GM12864 (cell line): ENCODE measurements at regions not wholly inside any gene's neighbourhood (a gene's known extent, or its start where the extent isn't known, plus 50 kb on each side); places are given as distances from the start of the nearest gene placed in this dataset.

ENCODE experiments used
- DNase-seq: peaks from one replicate; pipeline ENCODE4 v3.0.0-alpha.2; 2011; ENCODE audit warnings: low read depth
- H3K4me3 ChIP-seq: 2 replicates; pipeline ENCODE4 v1.5.1; 2011; ENCODE audit warnings: mild to moderate bottlenecking, low read depth, low read length, control low read depth
- TF ChIP-seq, protein P1 (sequence below): IDR thresholded peaks from 2 replicates; pipeline ENCODE4 v1.5.1; 2011; ENCODE audit warnings: low read depth, mild to moderate bottlenecking, moderate library complexity, low read length, control low read depth, inconsistent platforms; ENCODE audit errors: missing control alignments

DNA sequence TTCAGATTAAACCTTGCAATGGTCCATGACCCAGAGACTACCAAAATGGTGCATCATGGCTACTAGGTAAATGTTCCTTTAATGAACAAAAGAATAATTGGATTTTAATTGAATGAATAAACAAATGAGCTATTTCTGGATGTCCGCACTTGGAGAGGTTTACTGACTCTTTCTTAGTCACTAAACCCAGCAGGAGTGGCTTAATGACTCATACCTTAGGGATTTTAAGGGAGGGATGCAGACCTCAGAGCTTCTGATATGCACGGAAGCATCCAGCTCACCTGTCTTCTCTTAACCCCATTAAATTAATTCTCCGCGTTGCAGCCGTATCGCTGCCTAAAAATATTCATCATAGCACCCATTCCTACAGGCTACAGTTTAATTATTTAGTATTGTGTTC is 970.0 kb upstream of the SLC35B3 start:
- TF ChIP-seq, protein P1, sequence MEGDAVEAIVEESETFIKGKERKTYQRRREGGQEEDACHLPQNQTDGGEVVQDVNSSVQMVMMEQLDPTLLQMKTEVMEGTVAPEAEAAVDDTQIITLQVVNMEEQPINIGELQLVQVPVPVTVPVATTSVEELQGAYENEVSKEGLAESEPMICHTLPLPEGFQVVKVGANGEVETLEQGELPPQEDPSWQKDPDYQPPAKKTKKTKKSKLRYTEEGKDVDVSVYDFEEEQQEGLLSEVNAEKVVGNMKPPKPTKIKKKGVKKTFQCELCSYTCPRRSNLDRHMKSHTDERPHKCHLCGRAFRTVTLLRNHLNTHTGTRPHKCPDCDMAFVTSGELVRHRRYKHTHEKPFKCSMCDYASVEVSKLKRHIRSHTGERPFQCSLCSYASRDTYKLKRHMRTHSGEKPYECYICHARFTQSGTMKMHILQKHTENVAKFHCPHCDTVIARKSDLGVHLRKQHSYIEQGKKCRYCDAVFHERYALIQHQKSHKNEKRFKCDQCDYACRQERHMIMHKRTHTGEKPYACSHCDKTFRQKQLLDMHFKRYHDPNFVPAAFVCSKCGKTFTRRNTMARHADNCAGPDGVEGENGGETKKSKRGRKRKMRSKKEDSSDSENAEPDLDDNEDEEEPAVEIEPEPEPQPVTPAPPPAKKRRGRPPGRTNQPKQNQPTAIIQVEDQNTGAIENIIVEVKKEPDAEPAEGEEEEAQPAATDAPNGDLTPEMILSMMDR, result no peak
- no peak for DNase-seq

DNA sequence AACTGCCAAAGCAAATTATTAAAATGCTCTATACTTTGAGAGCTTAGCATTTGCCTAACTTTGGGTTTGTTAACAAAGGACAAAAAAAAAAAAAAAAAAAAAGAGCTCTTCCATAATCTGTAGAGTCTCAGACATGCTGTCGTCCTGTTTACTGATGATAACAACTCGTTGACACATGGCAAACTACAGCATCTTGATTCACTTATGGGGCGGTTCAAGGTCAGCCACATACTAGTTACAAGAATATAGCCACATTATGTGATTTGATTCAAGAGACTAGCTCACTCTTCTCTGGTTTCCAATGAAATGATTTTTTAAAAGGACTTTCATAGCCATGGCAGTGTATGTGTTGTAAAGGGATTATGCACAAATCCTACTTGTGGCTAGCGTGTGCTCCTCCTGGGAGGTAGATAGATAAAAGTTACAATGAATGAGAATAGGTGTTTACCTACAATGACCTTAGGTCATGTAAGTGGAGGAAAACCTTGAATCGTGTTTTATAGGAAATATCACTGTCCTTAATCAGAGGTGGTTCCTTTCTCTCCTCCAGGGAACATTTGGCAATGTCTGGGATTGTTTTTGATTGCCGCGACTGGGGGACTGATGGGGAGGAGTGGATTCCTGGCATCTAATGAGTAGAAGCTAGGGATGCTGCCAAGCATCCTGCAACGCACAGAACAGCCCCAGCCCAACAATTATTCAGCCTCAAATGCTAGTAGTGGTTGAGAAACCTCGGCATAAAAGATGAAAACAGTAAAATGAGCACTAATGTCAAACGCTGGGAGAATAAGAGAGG is 969.2 kb upstream of the SLC35B3 start:
- no peak overlapping the region for H3K4me3 ChIP-seq
- TF ChIP-seq, protein P1, result no peak
- no peak for DNase-seq

More for the DNA sequence above, 970.0 kb upstream of the SLC35B3 start:
- no peak overlapping the region for H3K4me3 ChIP-seq

DNA sequence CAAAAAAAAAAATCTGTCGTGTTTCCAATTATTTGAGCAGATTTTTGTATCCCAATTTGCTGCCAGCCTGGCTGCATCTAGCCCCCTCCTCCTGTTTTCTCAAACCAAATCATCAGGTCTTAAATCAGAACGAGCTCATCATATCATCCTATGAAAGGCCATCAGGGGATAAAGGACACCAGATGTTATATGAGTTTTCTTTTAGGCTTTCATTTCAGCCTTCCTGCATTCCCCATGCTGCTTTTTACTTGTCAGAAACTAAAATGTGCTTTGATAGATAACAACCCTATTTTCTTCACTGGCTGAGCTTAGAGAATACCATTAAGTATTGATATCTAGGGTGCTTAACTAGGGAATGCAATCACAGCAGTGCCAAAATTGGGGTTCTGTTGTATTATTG is 968.4 kb upstream of the SLC35B3 start:
- no peak overlapping the region for H3K4me3 ChIP-seq
- TF ChIP-seq, protein P1, result no peak
- DNase-seq, result no peak

DNA sequence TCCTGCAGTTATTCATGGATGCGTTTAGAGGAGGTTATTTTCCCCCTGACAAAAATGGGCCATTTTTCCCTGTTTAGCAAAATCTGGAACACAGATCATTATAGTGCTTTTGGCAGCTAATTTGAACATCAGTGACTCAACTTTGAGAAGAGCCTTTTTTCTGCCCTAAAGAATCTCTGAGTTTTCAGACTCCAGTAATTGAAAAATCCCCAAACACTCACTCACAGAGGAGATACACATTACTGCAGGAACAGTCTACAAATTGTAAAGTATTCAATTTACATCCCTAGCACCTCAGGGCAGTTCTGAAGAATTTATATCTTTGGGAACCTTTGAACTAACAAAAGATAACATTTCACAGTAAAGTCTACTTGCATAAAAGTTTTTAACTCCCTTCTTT is 966.6 kb upstream of the SLC35B3 start:
- no peak overlapping the region for H3K4me3 ChIP-seq
- DNase-seq, result no peak
- TF ChIP-seq, protein P1, result no peak

DNA sequence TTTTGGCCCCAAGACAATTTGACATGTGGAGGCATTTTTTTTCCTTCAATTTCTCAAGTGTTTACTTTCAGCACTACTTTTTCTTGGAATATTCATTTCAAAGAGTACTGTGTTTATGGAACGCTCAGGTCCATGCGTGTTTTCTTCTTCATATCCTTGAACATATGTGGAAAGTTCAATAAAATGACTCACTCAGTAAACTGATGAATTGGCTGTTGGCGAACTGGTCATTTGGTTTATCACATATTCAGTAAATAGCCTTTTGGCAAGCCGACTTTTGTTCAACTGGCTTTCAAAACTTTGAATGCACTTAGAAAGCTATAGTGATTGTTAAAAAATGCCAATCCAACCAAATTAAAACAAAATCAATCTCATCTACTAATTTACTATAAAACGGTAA is 964.6 kb upstream of the SLC35B3 start:
- no peak for DNase-seq

DNA sequence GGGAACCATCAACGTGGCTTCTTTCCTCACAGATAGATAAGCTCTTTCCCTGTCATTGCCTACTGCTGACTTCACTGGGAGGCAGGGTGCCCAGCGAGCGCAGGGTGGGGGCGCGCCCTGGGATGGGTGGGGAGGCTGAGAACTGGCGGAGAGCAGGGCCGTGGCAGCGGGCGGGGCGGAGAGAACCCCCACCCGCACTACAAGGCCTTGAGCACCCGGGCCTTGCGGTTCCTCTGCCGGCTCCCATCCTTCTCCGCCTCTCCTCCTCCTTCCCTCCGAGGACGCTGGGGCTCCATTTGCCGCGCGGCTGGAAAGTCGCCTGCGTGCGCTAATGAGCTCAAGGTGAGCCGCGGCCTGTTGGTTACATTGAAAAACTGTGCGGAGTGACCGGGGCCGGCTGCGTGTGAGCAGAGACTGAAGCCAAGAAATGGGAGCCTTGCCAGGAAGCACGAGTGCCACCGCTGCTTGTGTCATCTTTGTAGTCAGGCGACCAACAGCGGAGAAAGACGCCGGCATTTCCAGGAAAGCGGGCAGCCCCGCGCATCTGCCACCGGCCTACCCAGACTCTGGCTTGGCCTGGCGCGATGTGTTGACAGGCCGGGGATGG is 963.5 kb upstream of the SLC35B3 start:
- TF ChIP-seq, protein P1, result no peak
- no peak for DNase-seq
- H3K4me3 ChIP-seq, result no peak overlapping the region

More for the DNA sequence above, 964.6 kb upstream of the SLC35B3 start:
- H3K4me3 ChIP-seq, result no peak overlapping the region
- TF ChIP-seq, protein P1, result no peak
